Memory B cell (primary cell): ENCODE measurements at regions not wholly inside any gene's neighbourhood (a gene's known extent, or its start where the extent isn't known, plus 50 kb on each side); places are given as distances from the start of the nearest gene placed in this dataset.

ENCODE experiments used
- ATAC-seq: fragments of 150-1000 bp; cut with Tn5 transposase; 2 replicates; pipeline ENCODE4 v1.10.0; 2021; ENCODE audit warnings: low read depth, mild to moderate bottlenecking, moderate library complexity
- DNase-seq, 2 donors: peaks; one replicate each; pipeline ENCODE4 v3.0.0; 2022; ENCODE audit warnings: low spot score in 2 of 2
- H3K27ac Mint-ChIP-seq: one replicate; pipeline ENCODE4 v1.8.0; 2022; ENCODE audit warnings: mild to moderate bottlenecking, moderate library complexity, mixed read lengths
- H3K27me3 Mint-ChIP-seq: one replicate; pipeline ENCODE4 v1.8.0; 2022; ENCODE audit warnings: mixed read lengths
- H3K36me3 Mint-ChIP-seq: one replicate; pipeline ENCODE4 v1.8.0; 2022; ENCODE audit warnings: mild to moderate bottlenecking, mixed read lengths
- H3K4me1 Mint-ChIP-seq: one replicate; pipeline ENCODE4 v1.8.0; 2022; ENCODE audit warnings: mixed read lengths
- H3K4me3 Mint-ChIP-seq: one replicate; pipeline ENCODE4 v1.8.0; 2022; ENCODE audit warnings: mild to moderate bottlenecking, moderate library complexity, mixed read lengths
- H3K9me3 Mint-ChIP-seq: one replicate; pipeline ENCODE4 v1.8.0; 2022; ENCODE audit warnings: mixed read lengths

DNA sequence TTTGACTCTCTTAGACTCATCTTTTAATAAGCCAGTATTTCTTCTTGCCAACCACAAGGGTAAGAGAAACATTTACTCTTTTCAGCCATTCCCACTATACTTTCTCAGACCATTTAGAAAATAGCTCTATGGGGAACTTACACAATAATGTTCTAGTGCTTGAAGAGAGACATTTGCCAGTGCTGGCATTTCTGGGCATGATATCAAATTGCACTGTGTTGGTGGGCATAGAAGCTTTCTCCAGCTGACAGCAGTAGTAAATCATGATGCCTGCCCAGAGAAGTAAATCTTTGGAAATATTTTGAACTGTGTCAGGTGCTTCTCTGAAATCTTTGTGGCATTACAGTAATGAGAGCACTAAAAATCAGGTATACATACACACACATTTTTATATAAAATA lies 346.6 kb downstream of the CBLN2 start:
- H3K27me3 Mint-ChIP-seq = no peaks in the 10 kb centered on the region
- peaks cover 2% of the 10 kb centered on the region for H3K9me3 Mint-ChIP-seq
- no peak overlapping the region for H3K4me3 Mint-ChIP-seq
- H3K4me1 Mint-ChIP-seq = peaks cover 11% of the 10 kb centered on the region
- H3K36me3 Mint-ChIP-seq = no peaks in the 10 kb centered on the region
- DNase-seq (no peak), ATAC-seq (no peak)
- no peak overlapping the region for H3K27ac Mint-ChIP-seq

DNA sequence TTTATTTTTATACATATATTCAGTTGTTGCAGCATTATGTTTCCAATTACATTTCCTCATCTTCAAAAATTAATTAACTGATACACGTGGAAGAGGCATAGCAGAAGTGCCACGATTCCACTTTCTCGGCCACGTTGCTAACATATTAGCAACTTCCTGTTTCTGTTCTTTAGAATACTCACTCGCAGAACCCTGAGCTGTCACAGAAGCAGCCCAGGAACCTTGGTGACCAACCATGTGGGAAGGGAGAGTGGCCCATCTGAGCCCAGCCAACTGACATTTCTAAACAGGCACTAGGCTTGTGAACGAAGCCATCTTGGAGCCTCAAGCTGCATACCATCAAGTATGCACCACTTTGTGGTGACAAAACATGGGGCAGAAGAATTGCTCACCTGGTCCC lies 350.1 kb downstream of the CBLN2 start:
- Mint-ChIP-seq H3K27ac (no peak overlapping the region), H3K4me3 (no peak overlapping the region), H3K27me3 (no peaks in the 10 kb centered on the region), H3K36me3 (no peaks in the 10 kb centered on the region), H3K4me1 (peaks cover 4% of the 10 kb centered on the region), H3K9me3 (peaks cover 2% of the 10 kb centered on the region)
- DNase-seq = no peak
- peak; percentile 61 for ATAC-seq

DNA sequence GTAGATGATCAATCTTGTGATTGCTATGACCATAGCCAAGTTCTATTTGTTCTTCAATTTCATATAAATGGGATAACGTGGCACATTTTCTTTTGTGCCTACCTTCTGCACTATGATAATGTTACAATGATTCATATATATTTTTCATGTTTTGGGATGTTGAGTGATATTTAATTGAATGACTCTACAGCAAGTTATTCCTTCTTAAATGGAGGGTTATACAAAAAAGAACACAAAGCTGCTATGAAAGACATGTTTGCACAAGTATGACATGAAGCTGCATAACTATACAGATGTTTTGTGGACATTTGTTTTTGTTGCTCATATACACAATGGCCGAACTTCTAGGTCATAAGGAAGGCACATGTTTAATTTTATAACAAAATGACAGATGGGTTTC lies 356.2 kb downstream of the CBLN2 start:
- peaks cover 5% of the 10 kb centered on the region for H3K9me3 Mint-ChIP-seq
- no peaks in the 10 kb centered on the region for H3K27me3 Mint-ChIP-seq
- no peak overlapping the region for H3K27ac Mint-ChIP-seq

DNA sequence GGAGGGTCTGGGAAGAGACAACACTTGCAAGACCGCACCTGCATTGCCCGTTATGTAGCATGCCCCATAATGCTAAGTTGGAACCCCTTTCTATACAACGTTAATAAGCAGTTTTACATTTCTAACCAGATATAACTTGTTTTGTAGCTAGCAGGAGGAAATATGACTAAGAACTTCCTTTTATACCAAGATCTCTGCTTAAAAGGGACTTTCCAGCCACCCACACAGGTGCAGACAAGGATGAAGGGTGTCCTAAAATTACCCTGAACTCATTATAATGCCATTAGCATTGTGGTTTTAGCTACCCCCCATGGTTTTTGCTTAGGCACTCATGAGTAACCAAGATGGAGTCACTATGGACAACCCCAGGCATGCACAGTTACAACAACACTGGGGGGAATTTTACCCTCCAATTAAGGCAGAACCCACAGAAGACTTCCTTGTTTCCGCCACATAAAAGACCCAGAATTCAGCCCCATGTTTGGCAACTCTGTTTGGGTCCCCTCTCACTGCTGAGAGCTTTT lies 362.8 kb downstream of the CBLN2 start:
- Mint-ChIP-seq H3K9me3 (peaks cover 3% of the 10 kb centered on the region), H3K4me1 (peaks cover 16% of the 10 kb centered on the region), H3K27ac (peak overlapping the region; percentile 92), H3K4me3 (peak overlapping the region; percentile 12), H3K27me3 (no peaks in the 10 kb centered on the region), H3K36me3 (peaks cover 3% of the 10 kb centered on the region)
- DNase-seq = peak in 1 of 2 donors; percentile 39
- peak; percentile 94 for ATAC-seq

More for the DNA sequence above, 356.2 kb downstream of the CBLN2 start:
- Mint-ChIP-seq H3K4me3 (no peak overlapping the region), H3K4me1 (peaks cover 5% of the 10 kb centered on the region), H3K36me3 (no peaks in the 10 kb centered on the region)
- DNase-seq = no peak
- no peak for ATAC-seq

GRCh38 chr18:72180689-72181088 lies 363.5 kb downstream of the CBLN2 start:
- DNase-seq (no peak), ATAC-seq (no peak)
- Mint-ChIP-seq H3K27me3 (no peaks in the 10 kb centered on the region), H3K9me3 (peaks cover 6% of the 10 kb centered on the region), H3K27ac (peak overlapping the region; percentile 92), H3K4me3 (peak overlapping the region; percentile 12), H3K36me3 (peaks cover 3% of the 10 kb centered on the region), H3K4me1 (peaks cover 19% of the 10 kb centered on the region)

DNA sequence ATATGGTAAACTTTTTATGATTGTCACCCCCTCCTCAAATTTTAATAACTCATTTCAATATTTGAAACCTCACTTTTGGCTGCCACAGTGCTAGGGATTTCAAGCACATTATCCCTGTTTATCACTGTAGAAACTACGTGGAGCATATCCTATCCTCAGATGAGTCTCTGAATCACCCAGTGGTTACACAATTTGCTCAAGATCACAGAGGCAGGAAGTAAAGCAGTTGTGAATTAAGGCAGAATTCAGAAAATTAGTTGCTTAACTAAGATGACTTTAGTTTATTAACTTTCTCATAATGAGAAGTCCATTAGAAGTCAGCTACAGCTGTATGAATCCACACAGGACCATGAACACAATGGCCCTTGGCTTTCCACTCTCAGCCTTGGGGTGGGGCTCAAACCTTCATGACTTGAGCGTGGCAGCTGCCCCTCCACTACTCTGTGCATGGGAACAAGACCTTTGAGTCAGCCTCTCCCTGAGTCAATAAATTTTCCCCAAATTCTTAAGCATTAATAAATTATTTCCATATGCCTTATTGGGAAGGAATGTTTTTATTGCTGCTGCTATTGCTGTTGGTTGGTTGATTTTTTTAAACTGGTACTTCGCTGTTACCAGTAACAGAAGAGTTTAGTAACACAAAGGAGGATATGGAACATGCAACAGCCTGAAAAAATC lies 369.0 kb downstream of the CBLN2 start:
- Mint-ChIP-seq H3K9me3 (peaks cover 5% of the 10 kb centered on the region), H3K4me1 (peaks cover 10% of the 10 kb centered on the region), H3K4me3 (no peak overlapping the region), H3K36me3 (peaks cover 3% of the 10 kb centered on the region), H3K27me3 (no peaks in the 10 kb centered on the region), H3K27ac (no peak overlapping the region)
- ATAC-seq = no peak
- no peak for DNase-seq

DNA sequence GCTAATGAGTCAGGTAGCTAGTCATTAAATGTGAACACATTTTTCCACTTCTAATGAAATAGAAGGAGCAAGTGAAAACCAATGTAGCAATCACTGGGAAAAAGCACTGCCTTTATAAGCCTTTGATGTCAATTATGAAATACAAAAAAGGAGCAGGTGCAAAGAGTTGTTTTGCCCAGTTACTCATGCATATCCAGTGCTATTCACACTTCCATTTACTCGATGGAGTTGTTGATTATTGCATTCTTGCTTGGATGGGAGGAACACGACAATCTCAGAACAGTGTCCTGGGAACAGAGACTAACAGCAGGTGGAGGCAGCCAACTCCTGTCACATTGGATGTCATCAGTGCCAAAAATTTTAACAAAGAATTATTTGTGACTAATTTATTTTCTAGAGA lies 372.5 kb downstream of the CBLN2 start:
- DNase-seq (no peak), ATAC-seq (no peak)
- H3K36me3 Mint-ChIP-seq = peaks cover under 1% of the 10 kb centered on the region
- H3K4me1 Mint-ChIP-seq = peaks cover 5% of the 10 kb centered on the region
- no peaks in the 10 kb centered on the region for H3K27me3 Mint-ChIP-seq
- H3K27ac Mint-ChIP-seq = no peak overlapping the region
- no peak overlapping the region for H3K4me3 Mint-ChIP-seq
- peaks cover 5% of the 10 kb centered on the region for H3K9me3 Mint-ChIP-seq

- H3K36me3 Mint-ChIP-seq = no peaks in the 10 kb centered on the region
- peaks cover 1% of the 10 kb centered on the region for H3K9me3 Mint-ChIP-seq
- H3K27ac Mint-ChIP-seq = no peak overlapping the region
- H3K4me1 Mint-ChIP-seq = peaks cover 6% of the 10 kb centered on the region
- no peaks in the 10 kb centered on the region for H3K27me3 Mint-ChIP-seq
- no peak overlapping the region for H3K4me3 Mint-ChIP-seq
- ATAC-seq = no peak
- no peak for DNase-seq
These were observed 382.5 kb downstream of the CBLN2 start for GRCh38 chr18:72161691-72162090.

DNA sequence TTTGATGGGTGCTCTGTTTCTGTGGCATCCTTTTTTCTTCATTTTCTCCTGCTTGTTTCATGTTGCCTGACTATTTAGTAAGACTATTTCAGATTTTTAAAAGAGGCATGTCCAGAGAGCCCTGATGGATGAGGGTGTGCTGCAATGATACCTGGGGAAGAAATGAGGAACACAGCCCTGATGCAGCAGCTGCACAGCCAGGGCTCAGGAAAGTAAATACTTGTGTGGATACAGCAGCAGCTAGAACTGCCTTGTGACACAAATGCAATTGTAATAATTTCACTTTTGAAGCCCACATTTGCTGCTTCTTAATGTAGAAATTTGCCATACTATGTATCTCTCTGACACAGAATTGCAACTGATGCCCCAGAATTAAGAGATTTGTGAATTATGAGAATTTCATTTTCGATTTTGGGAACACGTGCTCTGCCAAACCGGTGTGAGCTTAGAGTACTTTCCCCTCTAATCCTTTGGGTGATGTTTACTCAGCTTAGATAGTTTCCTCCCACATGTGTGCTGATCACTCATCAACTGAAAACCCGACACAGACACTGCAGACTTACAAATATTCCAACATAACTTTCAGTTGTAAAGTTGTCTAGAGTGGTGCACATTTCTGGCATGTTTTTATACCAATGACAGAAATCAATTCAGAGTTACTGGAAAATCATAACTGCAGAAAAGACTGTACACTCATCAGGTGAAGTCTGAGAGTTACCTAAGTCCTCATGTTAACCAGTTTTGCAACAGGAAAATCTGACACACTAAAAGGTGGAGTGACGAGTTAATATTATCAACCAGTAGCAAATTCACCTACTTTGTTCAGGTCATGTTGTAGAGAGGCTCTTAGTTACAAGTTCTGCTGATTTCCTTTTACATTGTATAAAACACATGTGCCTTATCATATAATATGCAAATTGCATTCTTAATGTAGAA lies 383.4 kb downstream of the CBLN2 start:
- peaks cover 6% of the 10 kb centered on the region for H3K4me1 Mint-ChIP-seq
- DNase-seq = no peak
- H3K9me3 Mint-ChIP-seq = peaks cover 1% of the 10 kb centered on the region
- peak overlapping the region; percentile 51 for H3K27ac Mint-ChIP-seq
- no peaks in the 10 kb centered on the region for H3K27me3 Mint-ChIP-seq
- H3K4me3 Mint-ChIP-seq = peak overlapping the region; percentile 63
- peak; percentile 70 for ATAC-seq
- H3K36me3 Mint-ChIP-seq = no peaks in the 10 kb centered on the region

DNA sequence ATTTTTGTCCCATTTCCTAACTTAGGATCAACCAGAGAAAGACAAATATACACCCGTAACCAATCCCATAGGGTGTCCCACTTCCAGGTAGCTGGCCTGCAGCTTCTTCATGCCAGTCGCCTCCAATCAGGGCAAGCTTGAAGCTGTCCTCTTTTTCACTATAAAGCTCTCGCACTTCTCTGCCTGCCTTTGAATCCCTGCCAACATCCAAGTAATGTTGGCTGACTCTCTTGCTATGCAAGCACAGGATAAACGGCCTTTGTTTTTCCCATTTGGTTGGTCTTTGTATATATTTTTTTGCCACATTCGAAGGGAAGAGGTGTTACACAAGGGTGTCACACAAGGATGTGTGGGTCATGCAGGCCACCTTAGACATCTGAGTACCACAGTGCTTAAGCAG lies 388.8 kb downstream of the CBLN2 start:
- no peak for ATAC-seq
- Mint-ChIP-seq H3K36me3 (no peaks in the 10 kb centered on the region), H3K27ac (no peak overlapping the region), H3K4me3 (no peak overlapping the region), H3K4me1 (peaks cover under 1% of the 10 kb centered on the region), H3K9me3 (peaks cover 1% of the 10 kb centered on the region), H3K27me3 (no peaks in the 10 kb centered on the region)
- DNase-seq = no peak

DNA sequence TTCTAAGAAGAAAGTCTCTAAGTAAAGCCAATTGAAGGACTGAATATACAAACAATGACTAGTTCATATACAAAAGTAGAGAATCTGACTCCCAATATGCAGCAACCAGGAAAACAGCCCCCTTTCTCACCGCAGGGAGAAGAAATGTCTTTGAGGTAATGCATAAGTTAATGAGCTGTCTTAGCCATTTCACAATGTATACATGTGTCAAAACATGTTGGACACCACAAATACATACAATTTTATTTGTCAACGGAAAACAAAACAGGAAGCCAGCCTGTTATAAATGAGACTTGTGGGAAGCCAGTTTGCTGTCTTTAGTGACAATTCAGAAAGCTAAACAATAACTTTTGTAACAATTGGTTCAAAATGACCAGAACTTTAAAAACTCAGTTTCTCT lies 389.2 kb downstream of the CBLN2 start:
- Mint-ChIP-seq H3K36me3 (no peaks in the 10 kb centered on the region), H3K27ac (no peak overlapping the region), H3K9me3 (peaks cover 1% of the 10 kb centered on the region), H3K27me3 (no peaks in the 10 kb centered on the region), H3K4me3 (no peak overlapping the region), H3K4me1 (no peaks in the 10 kb centered on the region)
- ATAC-seq = no peak
- no peak for DNase-seq

DNA sequence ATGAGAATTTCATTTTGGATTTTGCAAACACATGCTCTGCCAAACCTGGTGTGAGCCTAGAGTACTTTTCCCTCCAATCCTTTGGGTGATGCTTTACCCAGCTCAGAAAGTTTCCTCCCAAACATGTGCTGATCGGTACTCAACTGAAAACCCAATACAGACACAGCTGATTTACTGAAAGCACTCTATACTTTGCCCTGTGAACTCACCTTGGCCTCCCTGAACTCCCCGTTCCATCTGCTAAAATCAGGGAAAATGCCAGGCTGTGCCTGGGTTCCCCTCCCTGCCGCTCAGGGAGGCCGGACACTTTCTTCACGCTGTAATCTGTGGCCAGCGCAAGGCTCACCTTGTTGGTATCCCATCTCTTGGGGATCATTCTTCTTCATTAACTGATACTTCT lies 391.2 kb downstream of the CBLN2 start:
- DNase-seq = no peak
- Mint-ChIP-seq H3K4me3 (no peak overlapping the region), H3K36me3 (no peaks in the 10 kb centered on the region), H3K9me3 (peaks cover 1% of the 10 kb centered on the region), H3K27me3 (no peaks in the 10 kb centered on the region), H3K4me1 (no peaks in the 10 kb centered on the region), H3K27ac (no peak overlapping the region)
- no peak for ATAC-seq

DNA sequence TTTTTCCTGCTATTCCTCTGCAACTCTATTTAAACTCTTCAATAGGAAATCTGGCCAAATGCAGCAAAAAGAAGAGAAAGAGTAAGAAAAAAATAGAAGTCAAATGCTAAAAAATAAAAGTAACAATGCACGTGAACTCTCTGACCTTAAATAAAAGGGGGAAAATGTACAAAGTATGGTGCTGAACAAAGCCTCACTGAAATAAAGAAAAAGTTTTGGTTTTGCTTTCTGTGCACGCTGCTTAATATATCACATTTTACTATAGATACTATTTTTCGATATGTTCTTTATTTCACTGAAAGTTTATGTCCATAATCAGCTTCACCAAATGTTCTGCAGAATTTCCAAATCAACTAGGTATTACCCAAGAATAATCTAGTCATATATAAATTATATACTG lies 396.3 kb downstream of the CBLN2 start:
- Mint-ChIP-seq H3K4me1 (no peaks in the 10 kb centered on the region), H3K27ac (no peak overlapping the region), H3K36me3 (no peaks in the 10 kb centered on the region), H3K27me3 (no peaks in the 10 kb centered on the region), H3K9me3 (no peaks in the 10 kb centered on the region), H3K4me3 (no peak overlapping the region)
- ATAC-seq = no peak
- no peak for DNase-seq

GRCh38 chr18:72140007-72140406 lies 404.1 kb downstream of the CBLN2 start:
- Mint-ChIP-seq H3K27me3 (no peaks in the 10 kb centered on the region), H3K4me1 (no peaks in the 10 kb centered on the region), H3K27ac (no peak overlapping the region), H3K4me3 (no peak overlapping the region), H3K36me3 (no peaks in the 10 kb centered on the region), H3K9me3 (no peaks in the 10 kb centered on the region)
- DNase-seq (no peak), ATAC-seq (no peak)
